ENCODE measurements at regions not wholly inside any gene's neighbourhood (a gene's known extent, or its start where the extent isn't known, plus 50 kb on each side); places are given as distances from the start of the nearest gene placed in this dataset.
"Not testable (repeated sequence)": the region's sequence is repeated elsewhere in the genome, so short reads cannot be mapped to it uniquely, and the experiment has no call there.

DNA sequence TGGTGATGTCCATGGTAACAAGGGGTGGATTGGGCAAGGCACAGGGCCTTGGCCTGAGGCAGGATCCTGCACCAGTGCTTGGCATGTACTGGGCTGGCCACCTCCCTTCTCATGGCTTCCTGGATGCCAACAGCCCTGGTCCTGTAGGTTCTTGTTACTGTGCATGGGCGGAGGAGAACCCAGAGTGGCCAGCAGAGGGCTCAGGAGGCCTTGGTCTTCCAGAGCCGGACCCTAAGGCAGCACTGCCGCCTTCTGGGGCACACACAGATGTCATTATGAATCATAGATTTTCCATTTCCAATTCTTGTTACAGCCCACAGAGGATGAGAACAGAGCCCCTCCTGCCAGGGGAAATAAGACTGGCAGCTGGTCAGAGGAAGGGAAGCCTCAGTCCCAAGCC, 122.7 kb downstream of the ZNF267 start:
- TF ChIP-seq, protein P1, sequence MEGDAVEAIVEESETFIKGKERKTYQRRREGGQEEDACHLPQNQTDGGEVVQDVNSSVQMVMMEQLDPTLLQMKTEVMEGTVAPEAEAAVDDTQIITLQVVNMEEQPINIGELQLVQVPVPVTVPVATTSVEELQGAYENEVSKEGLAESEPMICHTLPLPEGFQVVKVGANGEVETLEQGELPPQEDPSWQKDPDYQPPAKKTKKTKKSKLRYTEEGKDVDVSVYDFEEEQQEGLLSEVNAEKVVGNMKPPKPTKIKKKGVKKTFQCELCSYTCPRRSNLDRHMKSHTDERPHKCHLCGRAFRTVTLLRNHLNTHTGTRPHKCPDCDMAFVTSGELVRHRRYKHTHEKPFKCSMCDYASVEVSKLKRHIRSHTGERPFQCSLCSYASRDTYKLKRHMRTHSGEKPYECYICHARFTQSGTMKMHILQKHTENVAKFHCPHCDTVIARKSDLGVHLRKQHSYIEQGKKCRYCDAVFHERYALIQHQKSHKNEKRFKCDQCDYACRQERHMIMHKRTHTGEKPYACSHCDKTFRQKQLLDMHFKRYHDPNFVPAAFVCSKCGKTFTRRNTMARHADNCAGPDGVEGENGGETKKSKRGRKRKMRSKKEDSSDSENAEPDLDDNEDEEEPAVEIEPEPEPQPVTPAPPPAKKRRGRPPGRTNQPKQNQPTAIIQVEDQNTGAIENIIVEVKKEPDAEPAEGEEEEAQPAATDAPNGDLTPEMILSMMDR (IDR thresholded peaks at IDR 0.05), result not testable (repeated sequence)
- not testable (repeated sequence) for TF ChIP-seq POLR2A (IDR thresholded peaks at IDR 0.05)
